DMS 273 treated with DMSO at 0.1 percent for 48 hours (cell line): ENCODE measurements at regions not wholly inside any gene's neighbourhood (a gene's known extent, or its start where the extent isn't known, plus 50 kb on each side); places are given as distances from the start of the nearest gene placed in this dataset.

ENCODE experiments used
- DNase-seq: peaks from one replicate; lab custom pipeline; 2025; lab: John Stamatoyannopoulos, UW

- peak; percentile 14 for DNase-seq
Measured at GRCh38 chr10:107814865-107815487, 650.5 kb upstream of the SORCS1 start.

- no peak for DNase-seq
Measured at GRCh38 chr10:107813451-107814162, 649.1 kb upstream of the SORCS1 start.

GRCh38 chr10:107809889-107810288 is 645.4 kb upstream of the SORCS1 start:
- no peak for DNase-seq

GRCh38 chr10:107807836-107808235 is 643.3 kb upstream of the SORCS1 start:
- DNase-seq = no peak

- no peak for DNase-seq
Measured at GRCh38 chr10:107806026-107806425, 641.5 kb upstream of the SORCS1 start.

- DNase-seq = no peak
Measured at GRCh38 chr10:107803546-107803945, 639.0 kb upstream of the SORCS1 start.

- DNase-seq = no peak
Measured at GRCh38 chr10:107800061-107800460, 635.6 kb upstream of the SORCS1 start.

GRCh38 chr10:107790271-107790670 is 625.8 kb upstream of the SORCS1 start:
- DNase-seq = no peak

- no peak for DNase-seq
Measured at GRCh38 chr10:107771066-107771465, 606.6 kb upstream of the SORCS1 start.

- no peak for DNase-seq
Measured at GRCh38 chr10:107767185-107767584, 602.7 kb upstream of the SORCS1 start.

GRCh38 chr10:107754814-107755213 is 590.3 kb upstream of the SORCS1 start:
- no peak for DNase-seq

GRCh38 chr10:107749235-107749634 is 584.7 kb upstream of the SORCS1 start:
- DNase-seq = no peak

- no peak for DNase-seq
Measured at GRCh38 chr10:107747851-107748250, 583.3 kb upstream of the SORCS1 start.

GRCh38 chr10:107741971-107742370 is 577.5 kb upstream of the SORCS1 start:
- DNase-seq = no peak

GRCh38 chr10:107740962-107741690 is 576.6 kb upstream of the SORCS1 start:
- no peak for DNase-seq

GRCh38 chr10:107739951-107740350 is 575.4 kb upstream of the SORCS1 start:
- DNase-seq = no peak

- DNase-seq = no peak
Measured at GRCh38 chr10:107733328-107734130, 569.0 kb upstream of the SORCS1 start.

GRCh38 chr10:107732045-107732444 is 567.5 kb upstream of the SORCS1 start:
- DNase-seq = no peak

- DNase-seq = no peak
Measured at GRCh38 chr10:107728807-107729206, 564.3 kb upstream of the SORCS1 start.

- no peak for DNase-seq
Measured at GRCh38 chr10:107727767-107728317, 563.3 kb upstream of the SORCS1 start.

- no peak for DNase-seq
Measured at GRCh38 chr10:107718864-107719263, 554.4 kb upstream of the SORCS1 start.

- no peak for DNase-seq
Measured at GRCh38 chr10:107717046-107717445, 552.5 kb upstream of the SORCS1 start.
